GM19372 (cell line): ENCODE measurements at regions not wholly inside any gene's neighbourhood (a gene's known extent, or its start where the extent isn't known, plus 50 kb on each side); places are given as distances from the start of the nearest gene placed in this dataset.

Experiments used
- ATAC-seq: cut with Tn5 transposase; IDR thresholded peaks from one replicate; pipeline ENCODE4 v1.9.1; 2021; ENCODE audit warnings: mild to moderate bottlenecking, low read depth, moderate library complexity; ENCODE audit not compliant: unreplicated experiment

- ATAC-seq: no peak
Measured at GRCh38 chr3:94564247-94564646, 501.4 kb downstream of the NSUN3 start.

GRCh38 chr3:94568041-94568440, 505.2 kb downstream of the NSUN3 start:
- ATAC-seq: no peak

- ATAC-seq: no peak
Measured at GRCh38 chr3:94573337-94573736, 510.5 kb downstream of the NSUN3 start.

- ATAC-seq: no peak
Measured at GRCh38 chr3:94587291-94587690, 524.4 kb downstream of the NSUN3 start.

- ATAC-seq: no peak
Measured at GRCh38 chr3:94593526-94594150, 530.8 kb downstream of the NSUN3 start.

- ATAC-seq: no peak
Measured at GRCh38 chr3:94596141-94596540, 533.3 kb downstream of the NSUN3 start.

GRCh38 chr3:94596887-94597566, 534.2 kb downstream of the NSUN3 start:
- no peak for ATAC-seq

GRCh38 chr3:94607778-94608177, 544.9 kb downstream of the NSUN3 start:
- ATAC-seq: no peak

GRCh38 chr3:94609908-94610307, 547.0 kb downstream of the NSUN3 start:
- ATAC-seq: no peak

GRCh38 chr3:94611596-94611995, 548.7 kb downstream of the NSUN3 start:
- ATAC-seq: no peak

GRCh38 chr3:94612631-94613030, 549.8 kb downstream of the NSUN3 start:
- no peak for ATAC-seq

- no peak for ATAC-seq
Measured at GRCh38 chr3:94614192-94614591, 551.3 kb downstream of the NSUN3 start.

GRCh38 chr3:94615275-94616065, 552.6 kb downstream of the NSUN3 start:
- ATAC-seq: no peak

- no peak for ATAC-seq
Measured at GRCh38 chr3:94616833-94617232, 554.0 kb downstream of the NSUN3 start.

GRCh38 chr3:94617312-94617711, 554.5 kb downstream of the NSUN3 start:
- ATAC-seq: no peak

- ATAC-seq: no peak
Measured at GRCh38 chr3:94619643-94620042, 556.8 kb downstream of the NSUN3 start.

- ATAC-seq: no peak
Measured at GRCh38 chr3:94626573-94626972, 563.7 kb downstream of the NSUN3 start.

- ATAC-seq: no peak
Measured at GRCh38 chr3:94627689-94628088, 564.8 kb downstream of the NSUN3 start.

- ATAC-seq: no peak
Measured at GRCh38 chr3:94643400-94643799, 580.5 kb downstream of the NSUN3 start.

- no peak for ATAC-seq
Measured at GRCh38 chr3:94645790-94646189, 582.9 kb downstream of the NSUN3 start.

GRCh38 chr3:94647131-94647530, 584.3 kb downstream of the NSUN3 start:
- no peak for ATAC-seq
